ENCODE measurements at regions not wholly inside any gene's neighbourhood (a gene's known extent, or its start where the extent isn't known, plus 50 kb on each side); places are given as distances from the start of the nearest gene placed in this dataset.

- no peaks in the 10 kb centered on the region for H3K27me3 ChIP-seq (ENCODE audit: insufficient read depth, poor library complexity, severe bottlenecking)
- TF ChIP-seq, protein P1, sequence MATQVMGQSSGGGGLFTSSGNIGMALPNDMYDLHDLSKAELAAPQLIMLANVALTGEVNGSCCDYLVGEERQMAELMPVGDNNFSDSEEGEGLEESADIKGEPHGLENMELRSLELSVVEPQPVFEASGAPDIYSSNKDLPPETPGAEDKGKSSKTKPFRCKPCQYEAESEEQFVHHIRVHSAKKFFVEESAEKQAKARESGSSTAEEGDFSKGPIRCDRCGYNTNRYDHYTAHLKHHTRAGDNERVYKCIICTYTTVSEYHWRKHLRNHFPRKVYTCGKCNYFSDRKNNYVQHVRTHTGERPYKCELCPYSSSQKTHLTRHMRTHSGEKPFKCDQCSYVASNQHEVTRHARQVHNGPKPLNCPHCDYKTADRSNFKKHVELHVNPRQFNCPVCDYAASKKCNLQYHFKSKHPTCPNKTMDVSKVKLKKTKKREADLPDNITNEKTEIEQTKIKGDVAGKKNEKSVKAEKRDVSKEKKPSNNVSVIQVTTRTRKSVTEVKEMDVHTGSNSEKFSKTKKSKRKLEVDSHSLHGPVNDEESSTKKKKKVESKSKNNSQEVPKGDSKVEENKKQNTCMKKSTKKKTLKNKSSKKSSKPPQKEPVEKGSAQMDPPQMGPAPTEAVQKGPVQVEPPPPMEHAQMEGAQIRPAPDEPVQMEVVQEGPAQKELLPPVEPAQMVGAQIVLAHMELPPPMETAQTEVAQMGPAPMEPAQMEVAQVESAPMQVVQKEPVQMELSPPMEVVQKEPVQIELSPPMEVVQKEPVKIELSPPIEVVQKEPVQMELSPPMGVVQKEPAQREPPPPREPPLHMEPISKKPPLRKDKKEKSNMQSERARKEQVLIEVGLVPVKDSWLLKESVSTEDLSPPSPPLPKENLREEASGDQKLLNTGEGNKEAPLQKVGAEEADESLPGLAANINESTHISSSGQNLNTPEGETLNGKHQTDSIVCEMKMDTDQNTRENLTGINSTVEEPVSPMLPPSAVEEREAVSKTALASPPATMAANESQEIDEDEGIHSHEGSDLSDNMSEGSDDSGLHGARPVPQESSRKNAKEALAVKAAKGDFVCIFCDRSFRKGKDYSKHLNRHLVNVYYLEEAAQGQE (IDR thresholded peaks at IDR 0.05; ENCODE audit: insufficient replicate concordance, low read depth): no peak
- TF ChIP-seq POLR2AphosphoS5 (IDR thresholded peaks at IDR 0.05; ENCODE audit: low read depth) (no peak), GABPA (IDR thresholded peaks at IDR 0.05; ENCODE audit: low read depth) (no peak), SPI1 (IDR thresholded peaks at IDR 0.05; ENCODE audit: borderline replicate concordance, low read depth) (no peak)
- TF ChIP-seq, protein P2, sequence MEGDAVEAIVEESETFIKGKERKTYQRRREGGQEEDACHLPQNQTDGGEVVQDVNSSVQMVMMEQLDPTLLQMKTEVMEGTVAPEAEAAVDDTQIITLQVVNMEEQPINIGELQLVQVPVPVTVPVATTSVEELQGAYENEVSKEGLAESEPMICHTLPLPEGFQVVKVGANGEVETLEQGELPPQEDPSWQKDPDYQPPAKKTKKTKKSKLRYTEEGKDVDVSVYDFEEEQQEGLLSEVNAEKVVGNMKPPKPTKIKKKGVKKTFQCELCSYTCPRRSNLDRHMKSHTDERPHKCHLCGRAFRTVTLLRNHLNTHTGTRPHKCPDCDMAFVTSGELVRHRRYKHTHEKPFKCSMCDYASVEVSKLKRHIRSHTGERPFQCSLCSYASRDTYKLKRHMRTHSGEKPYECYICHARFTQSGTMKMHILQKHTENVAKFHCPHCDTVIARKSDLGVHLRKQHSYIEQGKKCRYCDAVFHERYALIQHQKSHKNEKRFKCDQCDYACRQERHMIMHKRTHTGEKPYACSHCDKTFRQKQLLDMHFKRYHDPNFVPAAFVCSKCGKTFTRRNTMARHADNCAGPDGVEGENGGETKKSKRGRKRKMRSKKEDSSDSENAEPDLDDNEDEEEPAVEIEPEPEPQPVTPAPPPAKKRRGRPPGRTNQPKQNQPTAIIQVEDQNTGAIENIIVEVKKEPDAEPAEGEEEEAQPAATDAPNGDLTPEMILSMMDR (IDR thresholded peaks at IDR 0.05; ENCODE audit: insufficient read depth, low read length): no peak
- no peak for DNase-seq (ENCODE audit: low read depth in 1 of 2, low spot score in 1 of 2)
- H3K4me3 ChIP-seq (replicated peaks; ENCODE audit: insufficient read depth, low read length): no peak overlapping the region
- no peak overlapping the region for H3K27ac ChIP-seq (replicated peaks)
Measured at GRCh38 chr12:131620520-131620919, 90.4 kb upstream of the SFSWAP start.

DNA sequence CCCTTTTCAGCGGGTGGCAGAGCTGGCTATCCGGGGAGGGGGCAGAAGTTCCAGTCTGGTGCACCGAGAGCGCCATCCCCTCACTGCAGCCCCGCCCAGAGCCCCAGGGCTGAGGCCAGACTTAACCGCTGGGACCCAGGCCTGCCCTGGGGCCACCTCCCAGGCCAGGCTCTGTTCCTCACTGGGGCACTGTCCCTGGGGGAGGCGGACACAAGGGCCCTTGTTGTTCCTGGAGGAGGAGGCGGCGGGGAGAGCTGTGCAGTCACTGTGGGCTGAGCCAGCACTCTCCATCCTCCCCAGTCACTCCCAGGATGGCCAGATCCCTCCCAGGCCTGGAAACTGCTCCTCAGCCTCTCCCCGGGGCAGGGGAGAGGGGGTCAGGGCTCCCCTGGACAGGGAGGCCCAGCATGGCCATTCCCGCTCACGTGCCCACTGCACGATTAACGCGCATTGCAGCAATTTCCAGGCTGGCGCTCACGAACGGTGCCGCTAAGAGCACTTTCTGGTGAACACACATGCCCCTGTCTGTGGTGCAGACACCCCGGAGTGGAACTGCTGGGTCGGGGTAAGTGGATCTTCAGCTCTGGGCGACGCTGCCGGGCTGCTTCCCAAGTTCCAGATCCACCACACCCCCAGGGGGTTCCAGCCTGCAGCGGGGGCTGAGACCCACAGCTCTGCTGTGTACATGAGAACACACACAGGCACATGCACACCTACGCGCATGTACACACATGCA is 89.8 kb upstream of the SFSWAP start:
- TF ChIP-seq, protein P1 (IDR thresholded peaks at IDR 0.05; ENCODE audit: insufficient replicate concordance, low read depth): no peak
- TF ChIP-seq POLR2AphosphoS5 (IDR thresholded peaks at IDR 0.05; ENCODE audit: low read depth) (no peak), SPI1 (IDR thresholded peaks at IDR 0.05; ENCODE audit: borderline replicate concordance, low read depth) (no peak)
- H3K27me3 ChIP-seq (ENCODE audit: insufficient read depth, poor library complexity, severe bottlenecking): no peaks in the 10 kb centered on the region
- no peak for DNase-seq (ENCODE audit: low read depth in 1 of 2, low spot score in 1 of 2)

GRCh38 chr12:131621701-131622421 is 89.0 kb upstream of the SFSWAP start:
- TF ChIP-seq POLR2AphosphoS5 (IDR thresholded peaks at IDR 0.05; ENCODE audit: low read depth): no peak
- TF ChIP-seq, protein P2 (IDR thresholded peaks at IDR 0.05; ENCODE audit: insufficient read depth, low read length): no peak
- no peak for TF ChIP-seq SPI1 (IDR thresholded peaks at IDR 0.05; ENCODE audit: borderline replicate concordance, low read depth)
- TF ChIP-seq, protein P1 (IDR thresholded peaks at IDR 0.05; ENCODE audit: insufficient replicate concordance, low read depth): no peak
- no peak for TF ChIP-seq GABPA (IDR thresholded peaks at IDR 0.05; ENCODE audit: low read depth)
- no peaks in the 10 kb centered on the region for H3K27me3 ChIP-seq (ENCODE audit: insufficient read depth, poor library complexity, severe bottlenecking)
- DNase-seq (ENCODE audit: low read depth in 1 of 2, low spot score in 1 of 2): no peak
- no peak overlapping the region for H3K4me3 ChIP-seq (replicated peaks; ENCODE audit: insufficient read depth, low read length)
- no peak overlapping the region for H3K27ac ChIP-seq (replicated peaks)

More for the DNA sequence above, 89.8 kb upstream of the SFSWAP start:
- no peak overlapping the region for H3K27ac ChIP-seq (replicated peaks)
- no peak overlapping the region for H3K4me3 ChIP-seq (replicated peaks; ENCODE audit: insufficient read depth, low read length)
